H1 (cell line): ENCODE measurements at regions not wholly inside any gene's neighbourhood (a gene's known extent, or its start where the extent isn't known, plus 50 kb on each side); places are given as distances from the start of the nearest gene placed in this dataset.

Experiments
- CTCF ChIA-PET: fragments of 300-600 bp; sonication (Branson Sonifier 250); formaldehyde crosslinking; loops from one replicate; lab custom pipeline; 2021; ENCODE audit not compliant: partially characterized antibody; lab: Charles Lee
- POLR2A ChIA-PET: fragments of 300-600 bp; sonication (Branson Sonifier 250); formaldehyde crosslinking; loops from one replicate; lab custom pipeline; 2021; ENCODE audit warnings: inconsistent platforms; ENCODE audit not compliant: partially characterized antibody; lab: Charles Lee
- DNase-seq, 2 experiments: peaks; one replicate each; pipeline versions ENCODE4 v3.0.0 to v3.0.0-alpha.2; 2010 to 2022; ENCODE audit warnings: low spot score in 2 of 2, low read depth in 1 of 2, mixed read lengths in 1 of 2
- FAIRE-seq: peaks from 2 replicates; lab custom pipeline; 2011; peaks lifted over from hg19 to GRCh38; lab: Jason Lieb, UNC
- H2AFZ ChIP-seq: 2 replicates; pipeline ENCODE4 v1.8.1; 2012; ENCODE audit warnings: low read length, inconsistent platforms
- H2AK5ac ChIP-seq: 2 replicates; pipeline ENCODE4 v1.6.1; 2013; ENCODE audit warnings: low read depth, low read length
- H2BK120ac ChIP-seq: replicated peaks from 2 replicates; pipeline ENCODE3; 2013; ENCODE audit warnings: low read depth, low read length, inconsistent platforms
- H2BK12ac ChIP-seq: 2 replicates; pipeline ENCODE4 v1.6.1; 2013; ENCODE audit warnings: low read depth, low read length
- H2BK15ac ChIP-seq: 2 replicates; pipeline ENCODE4 v1.6.1; 2013; ENCODE audit warnings: low read length
- H2BK20ac ChIP-seq: 2 replicates; pipeline ENCODE4 v1.6.1; 2013; ENCODE audit warnings: low read length
- H2BK5ac ChIP-seq: 2 replicates; pipeline ENCODE4 v1.6.1; 2013; ENCODE audit warnings: low read depth, low read length
- H3K14ac ChIP-seq: 2 replicates; pipeline ENCODE4 v1.6.1; 2013; ENCODE audit warnings: inconsistent platforms; ENCODE audit not compliant: insufficient read length
- H3K18ac ChIP-seq: 2 replicates; pipeline ENCODE4 v1.6.1; 2013; ENCODE audit warnings: low read length; ENCODE audit errors: extremely low read depth
- H3K23ac ChIP-seq: 2 replicates; pipeline ENCODE4 v1.6.1; 2013; ENCODE audit warnings: inconsistent platforms; ENCODE audit not compliant: insufficient read length
- H3K23me2 ChIP-seq: 2 replicates; pipeline ENCODE4 v1.6.1; 2013; ENCODE audit warnings: low read depth, low read length
- H3K27ac ChIP-seq: 2 replicates; pipeline ENCODE4 v1.6.1; 2011; ENCODE audit warnings: low read depth, low read length, inconsistent platforms
- H3K27me3 ChIP-seq, 4 experiments: replicated peaks in 1 of 4; 1 replicate in 1 of 4; 2 replicates in 3 of 4; pipeline versions ENCODE4 v1.6.1 to v1.8.1; 2011 to 2013; ENCODE audit warnings: low read length in 3 of 4, mild to moderate bottlenecking in 3 of 4, inconsistent platforms in 2 of 4, mixed read lengths in 2 of 4, moderate library complexity in 1 of 4; ENCODE audit not compliant: control insufficient read depth in 3 of 4, insufficient read depth in 3 of 4; ENCODE audit errors: extremely low read depth in 1 of 4
- H3K36me3 ChIP-seq, 4 experiments: 2 replicates each; pipeline versions ENCODE4 v1.6.1 to v1.8.1; 2011 to 2013; ENCODE audit warnings: mild to moderate bottlenecking in 4 of 4, low read length in 3 of 4, moderate library complexity in 2 of 4, control low read depth in 1 of 4, inconsistent platforms in 1 of 4; ENCODE audit not compliant: insufficient read depth in 4 of 4, control insufficient read depth in 2 of 4
- H3K4ac ChIP-seq: replicated peaks from 2 replicates; pipeline ENCODE3; 2013; ENCODE audit warnings: low read length, low read depth, mixed read lengths, inconsistent platforms; ENCODE audit not compliant: insufficient read length
- H3K4me1 ChIP-seq, 4 experiments: replicated peaks in 1 of 4; 1 replicate in 1 of 4; 2 replicates in 3 of 4; pipeline versions ENCODE4 v1.6.1 to v1.8.1; 2011 to 2013; ENCODE audit warnings: low read length in 3 of 4, inconsistent platforms in 2 of 4, mixed read lengths in 1 of 4; ENCODE audit not compliant: insufficient read depth in 4 of 4, control insufficient read depth in 3 of 4
- H3K4me2 ChIP-seq, 2 experiments: 2 replicates each; pipeline versions ENCODE4 v1.6.1 to v1.8.1; 2011 to 2013; ENCODE audit warnings: low read depth in 2 of 2, low read length in 2 of 2, control low read depth in 1 of 2, inconsistent platforms in 1 of 2, mild to moderate bottlenecking in 1 of 2; ENCODE audit not compliant: insufficient read depth in 1 of 2
- H3K4me3 ChIP-seq, 4 experiments: fragments of 200-600, 300-600 bp in 1 of 4; sonication (generic), shearing (Covaris generic), sonication (Bioruptor Twin) in 1 of 4; 2 replicates each; pipeline versions ENCODE4 v1.5.1 to v1.8.1; 2011 to 2016; ENCODE audit warnings: low read length in 4 of 4, low read depth in 3 of 4, control low read depth in 2 of 4, inconsistent platforms in 2 of 4, mild to moderate bottlenecking in 2 of 4, mixed read lengths in 1 of 4, moderate library complexity in 1 of 4; ENCODE audit not compliant: insufficient read depth in 2 of 4; ENCODE audit errors: extremely low read depth in 1 of 4
- H3K56ac ChIP-seq: replicated peaks from 2 replicates; pipeline ENCODE3; 2013; ENCODE audit warnings: low read depth, mild to moderate bottlenecking, mixed read lengths, low read length, inconsistent platforms; ENCODE audit not compliant: insufficient read length
- H3K79me1 ChIP-seq: 2 replicates; pipeline ENCODE4 v1.6.1; 2013; ENCODE audit warnings: low read depth, low read length, control low read depth
- H3K79me2 ChIP-seq, 2 experiments: 2 replicates each; pipeline versions ENCODE4 v1.6.1 to v1.8.1; 2012 to 2013; ENCODE audit warnings: low read length in 2 of 2, mild to moderate bottlenecking in 2 of 2, inconsistent platforms in 1 of 2; ENCODE audit not compliant: insufficient read depth in 2 of 2, control insufficient read depth in 1 of 2
- H3K9ac ChIP-seq, 4 experiments: replicated peaks in 1 of 4; 1 replicate in 1 of 4; 2 replicates in 3 of 4; pipeline versions ENCODE4 v1.6.1 to v1.8.1; 2011 to 2013; ENCODE audit warnings: low read depth in 3 of 4, low read length in 3 of 4, control low read depth in 2 of 4, mild to moderate bottlenecking in 2 of 4, moderate library complexity in 2 of 4, inconsistent platforms in 1 of 4; ENCODE audit errors: extremely low read depth in 1 of 4
- H3K9me3 ChIP-seq, 2 experiments: 2 replicates each; pipeline versions ENCODE4 v1.6.1 to v1.8.1; 2012 to 2013; ENCODE audit warnings: mild to moderate bottlenecking in 2 of 2, moderate library complexity in 2 of 2, control low read depth in 1 of 2, inconsistent platforms in 1 of 2, low read depth in 1 of 2, low read length in 1 of 2, mixed read lengths in 1 of 2; ENCODE audit not compliant: insufficient read depth in 2 of 2
- H4K20me1 ChIP-seq, 2 experiments: replicated peaks in 1 of 2; 2 replicates each; pipeline versions ENCODE3 to v1.8.1; 2011 to 2013; ENCODE audit warnings: inconsistent platforms in 2 of 2, low read length in 2 of 2, mild to moderate bottlenecking in 1 of 2; ENCODE audit not compliant: insufficient read depth in 2 of 2, control insufficient read depth in 1 of 2
- H4K5ac ChIP-seq: 2 replicates; pipeline ENCODE4 v1.6.1; 2013; ENCODE audit warnings: low read length, low read depth, mixed read lengths, inconsistent platforms; ENCODE audit not compliant: insufficient read length
- H4K8ac ChIP-seq: 2 replicates; pipeline ENCODE4 v1.8.0; 2013; ENCODE audit warnings: mild to moderate bottlenecking, moderate library complexity, low read length, inconsistent platforms; ENCODE audit not compliant: insufficient read depth; ENCODE audit errors: extremely low read depth
- H4K91ac ChIP-seq: replicated peaks from 2 replicates; pipeline ENCODE3; 2013; ENCODE audit warnings: low read length, mixed read lengths, inconsistent platforms; ENCODE audit not compliant: insufficient read length
- ASH2L ChIP-seq: fragments of 200-600, 300-600 bp; sonication (generic); IDR thresholded peaks from one replicate; pipeline ENCODE4 v1.7.1; 2017; ENCODE audit warnings: low read length
- BCL11A ChIP-seq, 2 experiments: IDR thresholded peaks; one replicate each; pipeline ENCODE4 v1.6.1; 2011; ENCODE audit warnings: low read depth in 2 of 2, low read length in 2 of 2, mild to moderate bottlenecking in 2 of 2
- CBX5 ChIP-seq: fragments of 300-800, 300-1000 bp; sonication (generic); IDR thresholded peaks from 2 replicates; pipeline ENCODE4 v1.7.1; 2016; ENCODE audit warnings: antibody characterized with exemption, low read length, low read depth
- CTBP2 ChIP-seq: IDR thresholded peaks from 2 replicates; pipeline ENCODE4 v1.7.0; 2011; ENCODE audit warnings: borderline replicate concordance, mild to moderate bottlenecking, moderate library complexity, mixed read lengths, low read length; ENCODE audit not compliant: insufficient read depth, insufficient read length
- EGR1 ChIP-seq: IDR thresholded peaks from 2 replicates; pipeline ENCODE4 v1.6.1; 2011; ENCODE audit warnings: low read depth, low read length, borderline replicate concordance
- EP300 ChIP-seq, 2 experiments: IDR thresholded peaks; 1 replicate in 1 of 2; 2 replicates in 1 of 2; pipeline ENCODE4 v1.6.1; 2011 to 2012; ENCODE audit warnings: low read depth in 2 of 2, low read length in 2 of 2, mild to moderate bottlenecking in 2 of 2, borderline replicate concordance in 1 of 2, inconsistent platforms in 1 of 2, moderate library complexity in 1 of 2
- EZH2 ChIP-seq: fragments of 200-600 bp; sonication (generic); IDR thresholded peaks from 2 replicates; pipeline ENCODE4 v1.7.1; 2012; ENCODE audit warnings: low read depth, mild to moderate bottlenecking, moderate library complexity, low read length, inconsistent platforms; ENCODE audit not compliant: severe bottlenecking
- GABPA ChIP-seq: IDR thresholded peaks from 2 replicates; pipeline ENCODE4 v1.6.1; 2011; ENCODE audit warnings: mild to moderate bottlenecking, low read length, moderate library complexity, borderline replicate concordance; ENCODE audit not compliant: insufficient read depth
- RXRA ChIP-seq: IDR thresholded peaks from 2 replicates; pipeline ENCODE4 v1.6.1; 2011; ENCODE audit warnings: low read depth, mild to moderate bottlenecking, low read length, moderate library complexity; ENCODE audit not compliant: insufficient read depth
- SIN3A ChIP-seq, 2 experiments: IDR thresholded peaks in 1 of 2; conservative IDR thresholded peaks in 1 of 2; 2 replicates each; pipeline ENCODE4 v1.6.1; 2011 to 2012; ENCODE audit warnings: low read length in 2 of 2, improper control_type of control experiment in 1 of 2, low read depth in 1 of 2, mild to moderate bottlenecking in 1 of 2
- TBP ChIP-seq: IDR thresholded peaks from 2 replicates; pipeline ENCODE4 v1.6.1; 2011; ENCODE audit warnings: low read depth, low read length, improper control_type of control experiment
- TCF12 ChIP-seq: IDR thresholded peaks from 2 replicates; pipeline ENCODE4 v1.6.1; 2011; ENCODE audit warnings: low read depth, mild to moderate bottlenecking, low read length
- WGBS, 2 experiments: shearing (Covaris generic) in 1 of 2; methylation state at CpG; one replicate each; pipeline versions ENCODE4 v1.1.6 to v1.1.7; 2013 to 2015; ENCODE audit warnings: low lambda C conversion rate in 2 of 2, mixed read lengths in 2 of 2, inconsistent platforms in 1 of 2, low coverage in 1 of 2, missing lambda C conversion rate in 1 of 2; ENCODE audit not compliant: insufficient replicate concordance in 2 of 2, insufficient coverage in 1 of 2, insufficient read length in 1 of 2; ENCODE audit errors: extremely low coverage in 1 of 2, missing lambda C conversion rate in 1 of 2; 5-methylcytosine and 5-hydroxymethylcytosine counted together

DNA sequence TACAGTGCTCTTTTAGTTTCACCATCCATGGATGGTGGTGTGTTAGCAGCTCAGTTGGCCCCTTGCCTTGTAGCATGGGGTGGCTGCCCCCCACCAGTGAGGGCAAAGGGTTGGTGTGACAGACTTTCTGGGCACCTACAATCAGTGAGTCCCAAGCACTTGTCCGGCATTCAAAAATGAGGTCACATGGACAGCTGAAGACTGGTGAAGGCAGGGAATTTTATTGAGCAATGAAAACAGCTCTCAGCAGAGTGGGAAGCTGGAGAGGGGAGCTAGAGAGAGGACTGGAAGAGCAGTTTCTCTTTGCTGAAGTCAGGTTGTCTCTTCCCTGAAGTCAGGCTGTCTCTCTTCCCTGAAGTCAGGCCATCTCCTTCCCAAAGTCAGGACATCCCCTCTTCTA is 1053.2 kb downstream of the SLITRK1 start:
- Histone ChIP-seq H2BK5ac (no peak overlapping the region), H2BK15ac (no peak overlapping the region), H2BK20ac (no peak overlapping the region), H3K4me2 (no peak overlapping the region), H3K36me3 (no peaks in the 10 kb centered on the region), H4K20me1 (no peaks in the 10 kb centered on the region), H2BK12ac (no peak overlapping the region), H3K56ac (no peak overlapping the region), H3K4ac (no peak overlapping the region), H3K79me1 (no peaks in the 10 kb centered on the region), H2BK120ac (no peak overlapping the region), H3K27ac (no peak overlapping the region), H3K23me2 (no peaks in the 10 kb centered on the region), H4K8ac (no peak overlapping the region), H3K4me3 (no peak overlapping the region), H3K23ac (no peak overlapping the region), H3K9ac (no peak overlapping the region), H2AK5ac (no peak overlapping the region), H3K9me3 (no peaks in the 10 kb centered on the region), H3K14ac (no peak overlapping the region), H3K18ac (no peak overlapping the region), H3K27me3 (no peaks in the 10 kb centered on the region), H3K79me2 (no peaks in the 10 kb centered on the region), H4K5ac (no peak overlapping the region), H4K91ac (no peak overlapping the region), H3K4me1 (no peaks in the 10 kb centered on the region), H2AFZ (no peak overlapping the region)
- POLR2A ChIA-PET, result no interaction called here
- CTCF ChIA-PET, result no interaction called here
- no peak for TF ChIP-seq EP300 (IDR thresholded peaks at IDR 0.05; ENCODE audit: borderline replicate concordance in 1 of 2, low read depth in 2 of 2, low read length in 2 of 2)
- no peak for TF ChIP-seq CBX5
- no peak for TF ChIP-seq EZH2
- TF ChIP-seq TBP, result no peak
- no peak for TF ChIP-seq CTBP2
- no peak for TF ChIP-seq TCF12
- TF ChIP-seq ASH2L, result no peak
- TF ChIP-seq BCL11A (IDR thresholded peaks at IDR 0.05; ENCODE audit: low read depth in 2 of 2, low read length in 2 of 2), result no peak
- TF ChIP-seq RXRA, result no peak
- TF ChIP-seq EGR1, result no peak
- TF ChIP-seq SIN3A (conservative IDR thresholded peaks at IDR 0.05 in 1 of 2, IDR thresholded peaks at IDR 0.05 in 1 of 2; ENCODE audit: low read depth in 1 of 2, low read length in 2 of 2), result no peak
- no peak for TF ChIP-seq GABPA
- 100% methylated on average over 1 of the region's 1 CpG; no CpG with 5 or more reads in 1 of the 2 experiments for WGBS, 2 experiments
- no peak for DNase-seq
- no peak for FAIRE-seq
